GM18502 (cell line): ENCODE measurements at regions not wholly inside any gene's neighbourhood (a gene's known extent, or its start where the extent isn't known, plus 50 kb on each side); places are given as distances from the start of the nearest gene placed in this dataset.

ENCODE experiments used
- ATAC-seq: cut with Tn5 transposase; IDR thresholded peaks from one replicate; pipeline ENCODE4 v1.9.1; 2021; ENCODE audit warnings: mild to moderate bottlenecking; ENCODE audit not compliant: unreplicated experiment, poor library complexity

GRCh38 chr6:170029416-170030283, 261.2 kb downstream of the DLL1 start:
- ATAC-seq = no peak

GRCh38 chr6:170028629-170029345, 262.1 kb downstream of the DLL1 start:
- ATAC-seq = no peak

GRCh38 chr6:170027647-170028043, 263.2 kb downstream of the DLL1 start:
- no peak for ATAC-seq

GRCh38 chr6:170026751-170027646, 263.9 kb downstream of the DLL1 start:
- ATAC-seq = no peak

- ATAC-seq = no peak
These were observed 264.7 kb downstream of the DLL1 start for GRCh38 chr6:170025935-170026750.

GRCh38 chr6:170025341-170025911, 265.5 kb downstream of the DLL1 start:
- no peak for ATAC-seq

GRCh38 chr6:170024940-170025339, 265.9 kb downstream of the DLL1 start:
- no peak for ATAC-seq

GRCh38 chr6:170023620-170024521, 267.0 kb downstream of the DLL1 start:
- no peak for ATAC-seq

GRCh38 chr6:170022827-170023619, 267.9 kb downstream of the DLL1 start:
- no peak for ATAC-seq

GRCh38 chr6:170022291-170022722, 268.6 kb downstream of the DLL1 start:
- ATAC-seq = no peak

- no peak for ATAC-seq
These were observed 269.3 kb downstream of the DLL1 start for GRCh38 chr6:170021579-170021978.

- no peak for ATAC-seq
These were observed 268.6 kb downstream of the ERMARD start for GRCh38 chr6:170019818-170020583.

- ATAC-seq = no peak
These were observed 267.8 kb downstream of the ERMARD start for GRCh38 chr6:170018936-170019817.

GRCh38 chr6:170018422-170018935, 267.1 kb downstream of the ERMARD start:
- no peak for ATAC-seq

GRCh38 chr6:170017603-170018320, 266.3 kb downstream of the ERMARD start:
- ATAC-seq = no peak
